PC-3 (cell line): ENCODE measurements at regions not wholly inside any gene's neighbourhood (a gene's known extent, or its start where the extent isn't known, plus 50 kb on each side); places are given as distances from the start of the nearest gene placed in this dataset.

ENCODE experiments used
- EZH2 ChIP-seq: fragments of 300-600 bp; sonication (generic); IDR thresholded peaks from one replicate; pipeline ENCODE4 v1.6.1; 2017; ENCODE audit warnings: antibody characterized with exemption, mild to moderate bottlenecking, low read length; ENCODE audit not compliant: unreplicated experiment
- EZH2phosphoT487 ChIP-seq: fragments of 300-600 bp; sonication (generic); IDR thresholded peaks from 2 replicates; pipeline ENCODE4 v1.6.1; 2018; ENCODE audit warnings: mild to moderate bottlenecking, antibody characterized with exemption, low read length, borderline replicate concordance
- TF ChIP-seq, protein P1 (sequence below): fragments of 300-600 bp; sonication (generic); conservative IDR thresholded peaks from 2 replicates; pipeline ENCODE4 v1.5.1; 2017; ENCODE audit warnings: antibody characterized with exemption, low read depth, mild to moderate bottlenecking, low read length

DNA sequence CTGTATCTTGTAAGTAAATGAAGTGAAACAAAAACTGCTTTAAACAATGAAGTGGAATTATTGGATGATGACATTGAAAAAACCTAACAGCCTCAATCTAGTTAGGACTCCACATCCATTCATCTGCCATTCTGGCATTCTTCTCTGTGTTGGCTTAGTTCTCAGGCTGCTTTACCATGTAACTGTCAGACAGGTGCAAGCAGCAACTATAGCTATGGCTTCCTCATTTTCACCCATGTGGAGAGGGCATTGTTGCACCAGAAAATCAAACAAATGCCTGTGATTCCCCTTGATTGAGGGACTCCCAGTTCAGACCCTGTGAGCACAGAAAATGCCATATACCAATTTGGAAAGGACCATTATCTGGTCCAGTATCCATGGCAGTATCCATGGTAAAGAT is 129.5 kb upstream of the NYAP2 start:
- TF ChIP-seq, protein P1, sequence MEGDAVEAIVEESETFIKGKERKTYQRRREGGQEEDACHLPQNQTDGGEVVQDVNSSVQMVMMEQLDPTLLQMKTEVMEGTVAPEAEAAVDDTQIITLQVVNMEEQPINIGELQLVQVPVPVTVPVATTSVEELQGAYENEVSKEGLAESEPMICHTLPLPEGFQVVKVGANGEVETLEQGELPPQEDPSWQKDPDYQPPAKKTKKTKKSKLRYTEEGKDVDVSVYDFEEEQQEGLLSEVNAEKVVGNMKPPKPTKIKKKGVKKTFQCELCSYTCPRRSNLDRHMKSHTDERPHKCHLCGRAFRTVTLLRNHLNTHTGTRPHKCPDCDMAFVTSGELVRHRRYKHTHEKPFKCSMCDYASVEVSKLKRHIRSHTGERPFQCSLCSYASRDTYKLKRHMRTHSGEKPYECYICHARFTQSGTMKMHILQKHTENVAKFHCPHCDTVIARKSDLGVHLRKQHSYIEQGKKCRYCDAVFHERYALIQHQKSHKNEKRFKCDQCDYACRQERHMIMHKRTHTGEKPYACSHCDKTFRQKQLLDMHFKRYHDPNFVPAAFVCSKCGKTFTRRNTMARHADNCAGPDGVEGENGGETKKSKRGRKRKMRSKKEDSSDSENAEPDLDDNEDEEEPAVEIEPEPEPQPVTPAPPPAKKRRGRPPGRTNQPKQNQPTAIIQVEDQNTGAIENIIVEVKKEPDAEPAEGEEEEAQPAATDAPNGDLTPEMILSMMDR: no peak
- TF ChIP-seq EZH2: no peak
- TF ChIP-seq EZH2phosphoT487: no peak
